ENCODE measurements at regions not wholly inside any gene's neighbourhood (a gene's known extent, or its start where the extent isn't known, plus 50 kb on each side); places are given as distances from the start of the nearest gene placed in this dataset.

DNA sequence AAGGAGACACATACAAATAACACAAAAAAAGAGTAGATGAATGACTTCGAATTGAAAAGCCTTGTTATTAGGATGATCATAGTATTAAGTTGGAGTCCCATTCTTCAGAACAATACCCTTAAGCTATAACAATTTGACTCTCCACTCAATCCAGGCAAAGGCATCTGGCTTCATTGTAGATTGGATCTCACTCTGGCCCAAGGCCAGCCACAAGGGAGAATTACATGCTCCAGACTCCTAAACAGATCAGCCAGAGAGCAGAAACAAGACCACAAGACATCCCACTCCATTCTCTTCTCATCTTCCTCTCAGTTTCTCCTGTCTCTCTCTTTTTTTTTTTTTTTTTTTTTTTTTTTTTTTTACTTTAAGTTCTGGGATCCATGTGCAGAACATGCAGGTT is 213.9 kb downstream of the DHX15 start:
- intact Hi-C loops (cut with DNase I) = no loop called here
- Histone ChIP-seq H3K4me3 (no peak overlapping the region), H3K36me3 (no peaks in the 10 kb centered on the region), H3K27me3 (no peaks in the 10 kb centered on the region), H3K9me3 (no peaks in the 10 kb centered on the region), H3K27ac (no peak overlapping the region), H3K4me1 (no peaks in the 10 kb centered on the region), H3K9ac (ENCODE audit: low read depth in 2 of 2, low read length in 2 of 2) (no peak overlapping the region)
- DNase-seq = no peak
- TF ChIP-seq, protein P1, sequence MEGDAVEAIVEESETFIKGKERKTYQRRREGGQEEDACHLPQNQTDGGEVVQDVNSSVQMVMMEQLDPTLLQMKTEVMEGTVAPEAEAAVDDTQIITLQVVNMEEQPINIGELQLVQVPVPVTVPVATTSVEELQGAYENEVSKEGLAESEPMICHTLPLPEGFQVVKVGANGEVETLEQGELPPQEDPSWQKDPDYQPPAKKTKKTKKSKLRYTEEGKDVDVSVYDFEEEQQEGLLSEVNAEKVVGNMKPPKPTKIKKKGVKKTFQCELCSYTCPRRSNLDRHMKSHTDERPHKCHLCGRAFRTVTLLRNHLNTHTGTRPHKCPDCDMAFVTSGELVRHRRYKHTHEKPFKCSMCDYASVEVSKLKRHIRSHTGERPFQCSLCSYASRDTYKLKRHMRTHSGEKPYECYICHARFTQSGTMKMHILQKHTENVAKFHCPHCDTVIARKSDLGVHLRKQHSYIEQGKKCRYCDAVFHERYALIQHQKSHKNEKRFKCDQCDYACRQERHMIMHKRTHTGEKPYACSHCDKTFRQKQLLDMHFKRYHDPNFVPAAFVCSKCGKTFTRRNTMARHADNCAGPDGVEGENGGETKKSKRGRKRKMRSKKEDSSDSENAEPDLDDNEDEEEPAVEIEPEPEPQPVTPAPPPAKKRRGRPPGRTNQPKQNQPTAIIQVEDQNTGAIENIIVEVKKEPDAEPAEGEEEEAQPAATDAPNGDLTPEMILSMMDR (IDR thresholded peaks at IDR 0.05) = no peak

DNA sequence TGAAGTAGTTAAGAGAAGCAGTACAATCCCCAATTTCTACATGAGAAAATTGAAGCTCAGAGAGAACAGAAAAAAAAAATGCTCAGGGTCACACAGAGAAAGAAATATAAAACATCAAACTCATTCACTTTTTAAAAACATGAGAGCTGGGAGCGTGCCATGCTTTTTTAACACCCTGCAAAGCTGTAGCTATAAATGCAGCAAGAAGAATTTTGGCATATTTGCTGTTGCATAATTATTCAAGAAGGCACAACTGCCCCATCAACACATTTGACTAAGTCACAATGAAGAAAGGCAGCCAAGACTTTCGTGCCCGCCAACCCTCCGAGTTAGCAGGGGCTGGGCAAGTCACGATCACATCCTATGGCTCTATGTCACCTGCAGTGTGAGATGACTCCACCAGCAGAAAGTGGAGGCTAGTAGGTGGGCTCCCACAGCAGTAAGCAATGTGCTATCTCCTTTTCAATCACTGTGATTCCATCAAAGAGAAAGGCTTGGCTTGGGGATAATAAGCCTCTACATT is 214.8 kb downstream of the DHX15 start:
- TF ChIP-seq, protein P1 (IDR thresholded peaks at IDR 0.05) = no peak
- Histone ChIP-seq H3K36me3 (no peaks in the 10 kb centered on the region), H3K4me3 (no peak overlapping the region), H3K9me3 (no peaks in the 10 kb centered on the region), H3K27ac (no peak overlapping the region), H3K27me3 (no peaks in the 10 kb centered on the region), H3K4me1 (no peaks in the 10 kb centered on the region), H3K9ac (ENCODE audit: low read depth in 2 of 2, low read length in 2 of 2) (no peak overlapping the region)
- DNase-seq = no peak
- intact Hi-C loops (cut with DNase I) = no loop called here

DNA sequence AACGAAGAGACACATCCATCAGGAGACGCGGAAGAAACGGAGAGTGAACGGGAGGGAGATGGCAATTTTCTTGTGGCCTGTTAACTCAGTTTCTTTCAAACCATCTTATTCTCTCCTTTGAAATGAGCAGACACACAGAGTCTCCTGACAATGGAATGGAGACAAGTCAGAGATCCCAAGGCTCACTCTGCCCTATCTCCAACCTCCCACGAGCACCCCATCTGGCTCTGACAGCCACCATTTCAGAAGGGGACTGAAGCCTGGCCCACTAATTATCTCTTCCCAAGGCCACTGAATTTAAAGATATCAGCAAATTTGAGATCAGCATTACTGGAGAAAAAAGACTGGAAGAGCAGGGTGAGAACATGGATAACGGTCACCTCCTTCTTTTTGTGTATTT is 215.6 kb downstream of the DHX15 start:
- intact Hi-C loops (cut with DNase I) = no loop called here
- Histone ChIP-seq H3K27ac (no peak overlapping the region), H3K4me1 (no peaks in the 10 kb centered on the region), H3K9me3 (no peaks in the 10 kb centered on the region), H3K36me3 (no peaks in the 10 kb centered on the region), H3K27me3 (no peaks in the 10 kb centered on the region), H3K9ac (ENCODE audit: low read depth in 2 of 2, low read length in 2 of 2) (no peak overlapping the region), H3K4me3 (no peak overlapping the region)
- DNase-seq = no peak
- TF ChIP-seq, protein P1 (IDR thresholded peaks at IDR 0.05) = no peak

DNA sequence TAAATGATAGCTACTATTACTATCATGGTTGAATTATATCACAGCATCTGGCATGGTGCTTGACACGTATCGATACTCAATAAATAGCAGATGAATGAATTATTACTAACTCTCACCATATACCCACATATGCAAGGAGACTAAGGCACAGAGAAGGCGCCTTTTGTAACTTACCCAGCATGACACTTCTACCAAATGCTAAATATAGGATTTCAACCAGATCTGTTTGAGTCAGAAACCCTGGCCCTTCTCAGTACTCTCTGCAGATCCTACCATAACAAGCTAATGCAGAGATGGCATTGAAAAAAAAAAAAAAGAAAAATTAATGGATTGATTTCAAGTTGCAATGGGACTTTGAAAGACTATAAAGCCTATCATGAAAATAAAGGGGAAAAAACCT is 219.5 kb downstream of the DHX15 start:
- Histone ChIP-seq H3K4me1 (no peaks in the 10 kb centered on the region), H3K4me3 (no peak overlapping the region), H3K27ac (no peak overlapping the region), H3K36me3 (no peaks in the 10 kb centered on the region), H3K27me3 (no peaks in the 10 kb centered on the region), H3K9me3 (no peaks in the 10 kb centered on the region), H3K9ac (ENCODE audit: low read depth in 2 of 2, low read length in 2 of 2) (no peak overlapping the region)
- DNase-seq = no peak
- intact Hi-C loops (cut with DNase I) = no loop called here
- TF ChIP-seq, protein P1 (IDR thresholded peaks at IDR 0.05) = no peak

DNA sequence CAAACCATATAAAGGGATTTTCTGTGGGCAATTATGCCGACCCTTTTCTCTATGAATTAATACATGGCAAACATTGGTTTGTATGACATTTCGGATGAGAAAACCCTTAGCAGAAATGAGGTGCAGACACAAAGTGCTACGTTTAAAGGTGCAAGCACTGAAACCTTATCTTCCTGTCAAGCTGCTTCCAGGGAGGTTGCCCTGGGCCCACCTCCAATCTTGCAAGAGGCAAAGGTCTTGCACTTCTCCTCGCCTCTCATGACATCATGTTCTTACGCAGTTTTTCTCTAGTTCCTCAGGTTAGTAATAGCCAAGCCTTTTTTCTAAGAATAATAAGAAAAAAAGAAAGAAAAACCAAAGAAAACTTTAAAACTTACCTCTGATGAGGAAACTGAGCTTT is 220.1 kb downstream of the DHX15 start:
- Histone ChIP-seq H3K36me3 (no peaks in the 10 kb centered on the region), H3K27me3 (no peaks in the 10 kb centered on the region), H3K4me1 (no peaks in the 10 kb centered on the region), H3K9me3 (no peaks in the 10 kb centered on the region), H3K4me3 (no peak overlapping the region), H3K9ac (ENCODE audit: low read depth in 2 of 2, low read length in 2 of 2) (no peak overlapping the region), H3K27ac (no peak overlapping the region)
- intact Hi-C loops (cut with DNase I) = no loop called here
- TF ChIP-seq, protein P1 (IDR thresholded peaks at IDR 0.05) = no peak
- DNase-seq = no peak

DNA sequence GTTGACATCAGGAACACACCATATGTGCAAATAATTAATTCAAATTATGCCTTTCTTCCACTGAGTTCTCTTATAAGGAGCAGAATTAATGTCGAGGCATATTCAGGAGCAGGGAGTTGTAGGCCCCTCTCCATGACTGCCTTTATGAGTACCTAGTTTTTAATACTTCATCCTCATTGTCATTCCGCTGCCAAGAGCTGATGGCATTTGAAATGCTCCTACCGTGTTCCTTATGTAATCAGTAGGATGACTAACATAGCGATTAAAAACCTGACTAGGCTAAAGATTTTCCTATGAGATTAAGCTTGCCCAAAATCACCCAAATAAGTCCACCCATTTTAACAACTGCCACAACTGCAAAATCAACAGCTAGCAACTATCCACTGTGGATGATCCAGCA is 220.6 kb downstream of the DHX15 start:
- Histone ChIP-seq H3K27me3 (no peaks in the 10 kb centered on the region), H3K4me1 (no peaks in the 10 kb centered on the region), H3K36me3 (no peaks in the 10 kb centered on the region), H3K9me3 (no peaks in the 10 kb centered on the region), H3K9ac (ENCODE audit: low read depth in 2 of 2, low read length in 2 of 2) (no peak overlapping the region), H3K27ac (no peak overlapping the region), H3K4me3 (no peak overlapping the region)
- no peak for DNase-seq
- TF ChIP-seq, protein P1 (IDR thresholded peaks at IDR 0.05) = no peak
- intact Hi-C loops (cut with DNase I) = no loop called here

Data from colonic mucosa (tissue), 4 donors.